KOPT-K1 (cell line): ENCODE measurements at regions not wholly inside any gene's neighbourhood (a gene's known extent, or its start where the extent isn't known, plus 50 kb on each side); places are given as distances from the start of the nearest gene placed in this dataset.

Experiments used
- H3K27ac ChIP-seq: fragments of 200-600 bp; sonication (generic); 2 replicates; pipeline ENCODE4 v1.5.1; 2016; ENCODE audit warnings: antibody characterized with exemption, mild to moderate bottlenecking, low read depth, low read length; ENCODE audit not compliant: poor library complexity, severe bottlenecking
- H3K36me3 ChIP-seq: fragments of 200-600 bp; sonication (generic); 2 replicates; pipeline ENCODE4 v1.5.1; 2017; ENCODE audit warnings: antibody characterized with exemption, mild to moderate bottlenecking, low read length, moderate library complexity; ENCODE audit not compliant: insufficient read depth
- H3K9me3 ChIP-seq: fragments of 200-600 bp; sonication (generic); 2 replicates; pipeline ENCODE4 v1.5.1; 2017; ENCODE audit warnings: antibody characterized with exemption, low read length, mild to moderate bottlenecking; ENCODE audit not compliant: insufficient read depth, poor library complexity, severe bottlenecking

DNA sequence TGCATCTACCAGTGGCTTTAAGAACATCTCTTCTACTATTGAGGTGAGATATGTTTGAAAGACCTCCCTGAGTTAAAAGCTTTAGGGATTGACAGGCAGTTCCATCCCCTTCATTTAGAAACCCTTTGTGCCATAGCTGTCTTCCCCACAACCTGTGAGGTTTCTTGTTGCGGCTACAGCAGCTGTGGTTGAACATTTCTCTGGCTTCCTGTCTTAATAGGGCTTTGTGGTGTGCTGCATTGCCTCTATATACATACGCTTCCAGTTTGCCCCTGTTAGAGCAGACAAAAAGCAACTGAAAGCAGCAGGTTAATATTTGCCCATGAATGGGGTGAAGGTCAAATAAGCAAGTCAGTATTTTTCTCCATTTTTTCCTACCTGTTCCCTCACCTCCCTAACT lies 210.2 kb downstream of the TMEM200A start:
- H3K9me3 ChIP-seq: peaks cover 19% of the 10 kb centered on the region
- peak overlapping the region; percentile 96 for H3K27ac ChIP-seq
- no peaks in the 10 kb centered on the region for H3K36me3 ChIP-seq

DNA sequence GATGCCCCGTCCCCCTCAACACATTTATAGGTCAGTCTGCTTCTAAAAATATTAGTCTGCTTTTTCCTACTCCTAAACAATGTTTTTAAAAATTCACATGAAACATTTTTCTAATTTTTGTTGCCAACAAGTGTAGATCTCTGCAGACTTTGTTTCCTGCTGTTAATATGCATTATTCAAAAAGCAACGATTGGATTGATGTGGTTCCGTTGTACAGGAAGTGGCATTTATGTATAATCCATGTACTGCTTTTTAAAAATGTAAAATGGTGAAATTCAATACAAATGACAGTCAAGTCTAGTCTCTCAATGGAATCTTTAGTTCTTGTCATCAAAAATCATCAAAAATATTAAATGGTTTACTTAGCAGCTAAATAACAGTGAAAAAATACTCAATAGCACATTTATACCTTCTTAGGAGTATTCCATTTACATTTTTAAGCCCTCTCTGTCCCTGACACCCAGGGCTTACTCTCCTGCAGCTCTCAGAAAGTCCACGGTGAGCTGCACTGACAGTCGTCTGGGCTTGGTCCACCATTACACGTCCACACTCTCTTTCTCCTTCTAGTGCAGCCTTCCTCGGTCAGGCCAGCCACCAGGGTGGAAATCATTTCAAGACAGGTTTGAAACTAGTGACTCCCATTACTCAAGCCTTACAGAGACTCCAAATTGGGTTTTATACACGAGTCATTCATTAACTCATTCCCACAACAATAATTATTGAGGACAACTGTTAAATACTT lies 211.5 kb downstream of the TMEM200A start:
- H3K27ac ChIP-seq: peak overlapping the region; percentile 96
- H3K9me3 ChIP-seq: peaks cover 15% of the 10 kb centered on the region

DNA sequence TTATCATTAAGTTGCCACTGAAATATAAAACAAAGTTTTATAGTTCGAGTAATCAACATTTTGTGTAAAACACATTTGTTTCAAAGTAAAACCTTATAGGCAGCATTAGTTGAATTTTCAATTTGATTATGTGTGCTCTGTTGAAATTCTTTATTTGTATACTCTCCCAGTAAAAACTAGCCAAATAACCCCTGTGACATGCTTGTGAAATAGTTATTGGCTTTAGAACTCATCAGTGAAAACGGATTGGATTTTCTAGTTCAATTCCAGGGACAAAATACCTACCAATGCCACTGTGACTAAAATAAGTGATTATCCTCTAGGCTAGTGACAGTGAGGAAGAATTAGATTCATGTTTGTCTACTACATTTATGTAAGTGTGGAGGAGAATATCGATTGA lies 212.9 kb downstream of the TMEM200A start:
- no peaks in the 10 kb centered on the region for H3K36me3 ChIP-seq
- no peak overlapping the region for H3K27ac ChIP-seq
- H3K9me3 ChIP-seq: peaks cover 15% of the 10 kb centered on the region

More for the DNA sequence above, 211.5 kb downstream of the TMEM200A start:
- H3K36me3 ChIP-seq: no peaks in the 10 kb centered on the region

DNA sequence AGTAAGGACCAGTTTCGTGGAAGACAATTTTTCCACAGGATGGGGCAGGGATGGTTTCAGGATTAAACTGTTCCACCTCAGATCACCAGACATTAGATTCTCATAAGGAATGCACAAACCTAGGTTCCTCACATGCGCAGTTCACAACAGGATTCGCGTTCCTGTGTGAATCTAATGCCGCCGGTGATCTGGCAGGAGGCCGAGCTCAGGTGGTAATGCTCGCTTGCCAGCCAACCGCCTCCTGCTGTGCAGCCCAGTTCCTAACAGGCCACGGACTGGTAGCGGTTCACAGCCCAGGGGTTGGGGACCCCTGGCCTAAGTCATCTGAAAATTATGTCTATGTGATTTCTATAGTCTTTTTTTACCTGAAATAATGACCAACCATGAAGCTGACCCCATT lies 217.5 kb downstream of the TMEM200A start:
- H3K27ac ChIP-seq: no peak overlapping the region
- peaks cover 7% of the 10 kb centered on the region for H3K9me3 ChIP-seq
- no peaks in the 10 kb centered on the region for H3K36me3 ChIP-seq

DNA sequence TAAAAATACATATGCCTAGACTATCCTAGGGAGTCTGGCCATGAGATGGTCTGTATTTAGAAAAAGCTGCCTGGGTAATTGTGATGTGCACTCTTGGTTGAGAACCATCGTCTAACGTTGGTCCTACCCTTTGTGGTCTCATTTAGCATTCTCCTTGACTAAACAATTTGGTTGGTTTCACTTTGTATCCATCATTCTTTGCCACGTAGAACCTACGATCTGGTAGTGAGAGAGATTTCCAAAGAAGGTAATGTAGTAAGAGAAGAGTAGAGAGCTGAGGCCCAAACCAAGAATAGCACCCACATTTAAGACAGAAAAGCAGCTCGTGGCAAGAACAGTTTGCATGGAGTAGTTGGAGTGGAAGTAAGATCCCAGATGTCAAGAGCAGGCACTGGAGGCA lies 219.8 kb downstream of the TMEM200A start:
- Histone ChIP-seq H3K27ac (peak overlapping the region; percentile 66), H3K9me3 (no peaks in the 10 kb centered on the region), H3K36me3 (no peaks in the 10 kb centered on the region)

DNA sequence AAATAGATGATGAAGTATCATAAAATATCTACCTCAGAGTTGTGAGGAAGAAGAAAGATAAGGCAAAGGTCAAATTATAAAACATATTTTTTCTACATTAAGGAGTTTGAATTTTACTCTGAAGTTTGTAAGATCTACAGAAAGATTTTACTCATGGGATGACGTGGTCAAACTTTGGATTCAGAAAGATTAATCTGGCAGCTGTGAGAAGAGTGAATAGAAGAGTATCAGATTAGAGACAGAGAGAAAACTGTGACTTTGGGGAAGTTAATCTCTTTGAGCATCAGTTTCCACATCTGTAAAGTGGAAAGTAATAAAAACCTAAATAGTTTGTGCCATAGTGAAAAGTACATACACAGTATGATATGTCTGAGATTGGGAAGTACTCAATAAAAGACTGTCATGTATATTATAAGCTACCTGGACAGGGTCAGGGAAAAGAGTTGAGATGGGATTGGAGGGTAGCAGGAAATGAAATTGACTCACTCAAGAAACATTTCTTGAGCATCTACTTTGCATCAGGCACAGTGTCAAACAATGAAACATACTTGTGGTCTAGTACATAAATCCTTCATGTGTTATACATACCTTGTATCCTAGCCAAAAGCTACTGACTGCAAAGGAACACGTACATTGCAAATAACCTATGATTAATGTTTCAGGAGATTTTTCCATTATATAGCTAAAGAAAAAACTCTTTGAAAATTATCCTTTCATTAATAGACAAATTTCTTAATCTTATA lies 222.1 kb downstream of the TMEM200A start:
- peaks cover 10% of the 10 kb centered on the region for H3K9me3 ChIP-seq
- no peaks in the 10 kb centered on the region for H3K36me3 ChIP-seq
- no peak overlapping the region for H3K27ac ChIP-seq

GRCh38 chr6:130593200-130593599 lies 227.4 kb downstream of the TMEM200A start:
- no peaks in the 10 kb centered on the region for H3K36me3 ChIP-seq
- H3K27ac ChIP-seq: no peak overlapping the region
- peaks cover 10% of the 10 kb centered on the region for H3K9me3 ChIP-seq

DNA sequence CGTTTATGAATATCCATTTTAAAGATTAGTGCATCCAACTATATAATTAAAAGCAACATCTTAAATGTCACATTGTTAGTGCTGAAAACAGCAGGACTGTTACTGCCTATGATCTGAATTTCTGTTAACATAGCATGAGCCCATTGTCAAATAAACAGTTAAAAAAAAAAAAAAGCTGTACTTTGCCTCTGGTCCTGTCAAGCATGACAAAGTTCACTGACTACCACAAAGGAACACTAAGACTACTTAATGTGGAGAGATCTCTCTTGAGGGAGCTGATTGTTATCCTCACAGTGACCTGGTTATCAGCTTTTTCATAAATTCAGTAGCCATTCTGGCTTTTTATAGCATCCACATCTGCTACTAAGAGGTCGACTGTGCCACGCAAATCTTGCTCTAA lies 228.1 kb downstream of the TMEM200A start:
- H3K27ac ChIP-seq: no peak overlapping the region

DNA sequence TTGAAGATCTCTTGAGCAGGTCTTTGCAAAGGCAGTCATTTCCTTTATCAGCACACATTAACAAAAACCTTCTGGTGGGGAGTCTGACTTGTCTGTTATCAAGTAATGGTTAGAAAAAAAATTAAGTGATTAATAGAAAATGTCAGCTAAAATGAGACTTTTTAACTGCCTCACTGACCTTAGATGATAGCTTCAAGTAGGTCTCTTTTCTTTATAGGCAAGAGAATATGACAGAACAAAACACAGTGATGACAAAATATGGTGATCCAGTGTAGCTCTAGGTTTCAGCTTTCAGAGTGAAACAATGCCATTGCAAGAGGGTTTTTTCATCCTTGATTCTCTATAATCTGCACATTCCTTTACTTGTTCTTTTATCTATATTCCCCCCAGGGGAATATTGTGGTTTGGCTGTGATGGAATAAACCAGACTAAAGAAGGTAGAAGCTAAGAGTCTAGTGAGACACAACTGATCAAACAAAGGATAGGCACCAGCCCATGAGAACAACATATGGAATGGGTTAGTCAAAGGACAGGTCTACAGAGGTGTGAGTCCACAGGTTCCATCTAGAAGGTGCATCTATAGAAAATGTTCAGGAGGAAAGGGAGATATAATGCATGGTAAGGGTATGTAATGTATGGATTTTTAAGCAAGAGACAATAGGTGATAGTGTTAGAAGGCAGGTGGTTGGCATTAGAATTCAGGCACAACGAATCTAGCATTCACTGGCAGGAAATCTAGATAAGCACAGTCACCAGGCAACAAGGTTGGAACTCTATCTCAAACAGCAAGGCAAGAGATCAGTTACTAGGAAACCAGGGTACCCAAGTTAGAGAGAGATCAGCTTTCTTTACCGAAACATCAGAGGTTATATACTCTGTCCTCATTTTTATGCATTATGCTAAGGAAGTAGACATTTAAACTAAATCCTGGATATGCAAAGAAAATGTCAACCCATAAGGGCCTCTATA lies 228.9 kb upstream of the SMLR1 start:
- Histone ChIP-seq H3K27ac (no peak overlapping the region), H3K36me3 (no peaks in the 10 kb centered on the region), H3K9me3 (no peaks in the 10 kb centered on the region)

More for the DNA sequence above, 228.1 kb downstream of the TMEM200A start:
- peaks cover 10% of the 10 kb centered on the region for H3K9me3 ChIP-seq
- H3K36me3 ChIP-seq: no peaks in the 10 kb centered on the region

GRCh38 chr6:130600880-130601341 lies 226.3 kb upstream of the SMLR1 start:
- no peaks in the 10 kb centered on the region for H3K36me3 ChIP-seq
- H3K9me3 ChIP-seq: no peaks in the 10 kb centered on the region
- H3K27ac ChIP-seq: no peak overlapping the region

DNA sequence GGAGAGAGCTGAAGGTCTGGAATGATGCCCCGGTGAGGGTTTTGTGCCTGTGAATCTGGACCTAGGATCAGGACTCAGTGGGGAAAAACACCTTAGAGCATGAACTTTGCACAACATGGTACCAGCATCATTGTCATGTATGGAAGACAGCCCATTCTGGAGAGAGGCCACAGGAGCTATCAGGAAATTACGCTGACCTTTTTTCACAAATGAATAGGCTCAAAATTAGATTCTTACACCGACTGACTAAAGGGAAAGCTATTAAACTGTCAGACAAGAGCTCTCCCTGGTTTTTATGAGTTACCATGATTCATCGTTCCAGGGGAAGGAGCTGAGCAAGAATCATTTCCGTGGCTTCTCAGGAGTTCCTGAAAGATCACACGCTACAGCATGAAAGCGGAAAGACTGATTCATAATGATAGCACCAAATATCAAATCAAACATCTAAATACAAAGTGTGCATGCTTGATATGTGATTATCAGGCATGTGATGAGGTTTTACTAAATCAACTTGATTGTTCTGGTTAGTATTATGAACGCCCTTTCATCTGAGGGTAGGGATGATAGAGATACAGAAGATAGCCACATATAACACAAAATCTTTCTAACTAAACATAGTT lies 224.9 kb upstream of the SMLR1 start:
- Histone ChIP-seq H3K9me3 (no peaks in the 10 kb centered on the region), H3K36me3 (no peaks in the 10 kb centered on the region), H3K27ac (no peak overlapping the region)

DNA sequence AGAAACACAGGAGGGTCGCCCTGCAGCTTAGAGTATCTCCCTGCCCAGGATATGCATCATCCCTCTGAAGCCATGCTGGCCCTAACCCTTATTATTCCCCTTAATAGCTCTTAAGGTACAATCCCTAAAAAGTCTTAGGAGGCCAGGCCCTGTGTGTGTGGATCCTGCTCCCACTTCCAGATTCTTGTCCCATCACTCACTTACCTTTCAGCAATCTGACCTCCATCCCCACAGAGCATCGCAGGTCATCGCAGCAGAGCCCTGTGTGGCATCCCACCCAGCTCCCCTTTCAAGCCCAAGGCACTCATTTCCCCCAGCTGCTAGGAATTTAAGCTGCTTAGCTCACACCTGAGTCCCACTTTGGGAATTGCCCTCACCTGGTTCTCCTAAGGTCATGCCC lies 223.8 kb upstream of the SMLR1 start:
- Histone ChIP-seq H3K27ac (no peak overlapping the region), H3K36me3 (no peaks in the 10 kb centered on the region)

DNA sequence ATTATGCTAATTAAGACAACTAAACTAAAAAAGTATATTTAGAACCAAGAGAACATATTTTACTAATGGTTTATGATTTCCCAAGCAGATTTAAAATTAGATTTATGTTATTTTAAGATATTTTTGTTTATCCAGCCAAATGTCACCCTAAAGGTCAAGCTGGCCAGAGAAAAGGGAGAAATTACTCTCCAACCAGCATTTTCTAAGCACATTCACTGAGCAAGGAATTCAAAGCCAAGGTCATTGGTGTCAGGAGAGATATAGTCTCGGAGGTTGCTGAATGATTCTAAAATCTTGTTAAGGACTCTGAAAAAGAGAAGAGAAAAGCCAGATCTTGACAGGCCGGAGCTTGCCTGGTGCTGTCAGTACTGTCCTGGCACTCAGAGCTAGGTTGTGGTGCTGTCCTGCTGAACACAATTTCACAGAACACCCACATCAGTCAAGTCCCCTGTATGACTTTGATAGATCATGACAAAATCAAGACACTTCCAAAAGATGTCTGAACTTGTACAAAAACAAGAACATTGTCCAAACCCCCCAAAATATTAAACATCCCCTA lies 222.3 kb upstream of the SMLR1 start:
- Histone ChIP-seq H3K9me3 (no peaks in the 10 kb centered on the region), H3K27ac (no peak overlapping the region), H3K36me3 (no peaks in the 10 kb centered on the region)

More for the DNA sequence above, 223.8 kb upstream of the SMLR1 start:
- no peaks in the 10 kb centered on the region for H3K9me3 ChIP-seq

DNA sequence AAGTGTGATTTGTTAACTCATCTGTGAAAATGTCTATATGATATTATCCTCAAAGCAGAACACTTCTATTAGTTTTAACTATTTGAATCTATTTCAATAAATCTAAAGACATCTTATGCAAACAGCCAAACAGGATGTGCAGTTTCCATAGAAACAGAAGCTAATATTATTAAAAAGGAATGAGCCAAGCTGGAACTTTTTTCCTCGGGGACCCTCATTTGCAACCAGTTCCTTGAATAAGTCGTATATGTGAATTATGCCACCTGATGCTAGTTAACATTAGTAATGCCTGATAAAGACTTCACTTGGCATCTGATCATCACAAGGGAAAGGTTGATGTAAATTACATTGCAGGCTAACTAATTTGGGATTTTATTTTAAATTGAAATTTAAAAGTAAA lies 216.9 kb upstream of the SMLR1 start:
- H3K9me3 ChIP-seq: no peaks in the 10 kb centered on the region
- H3K36me3 ChIP-seq: no peaks in the 10 kb centered on the region
- H3K27ac ChIP-seq: no peak overlapping the region
